GM18951 (cell line): ENCODE measurements at regions not wholly inside any gene's neighbourhood (a gene's known extent, or its start where the extent isn't known, plus 50 kb on each side); places are given as distances from the start of the nearest gene placed in this dataset.
"Not testable (repeated sequence)": the region's sequence is repeated elsewhere in the genome, so short reads cannot be mapped to it uniquely, and the experiment has no call there.

ENCODE experiments used
- POLR2A ChIP-seq: IDR thresholded peaks from 4 replicates; pipeline ENCODE4 v1.6.1; 2011; ENCODE audit warnings: mild to moderate bottlenecking; ENCODE audit not compliant: insufficient read length, insufficient read depth; ENCODE audit errors: extremely low read depth
- in situ Hi-C: fragments of 300-500 bp; cut with MboI; formaldehyde crosslinking; loops from one replicate; pipeline ENCODE4 v1.12.0; 2022; ENCODE audit warnings: low sequenced_read_pairs, mixed read lengths, inconsistent platforms; ENCODE audit not compliant: unreplicated experiment

- in situ Hi-C loops = no loop called here
- no peak for TF ChIP-seq POLR2A
Observed at GRCh38 chr1:95536501-95536900, 302.5 kb downstream of the RWDD3 start.

- in situ Hi-C loops = no loop called here
- TF ChIP-seq POLR2A = no peak
Observed at GRCh38 chr1:95537176-95537575, 303.2 kb downstream of the RWDD3 start.

GRCh38 chr1:95538242-95538641, 304.2 kb downstream of the RWDD3 start:
- in situ Hi-C loops = not testable (repeated sequence)

GRCh38 chr1:95542936-95543335, 308.9 kb downstream of the RWDD3 start:
- in situ Hi-C loops = no loop called here

GRCh38 chr1:95547005-95547404, 313.0 kb downstream of the RWDD3 start:
- no peak for TF ChIP-seq POLR2A
- in situ Hi-C loops = no loop called here

More at GRCh38 chr1:95542936-95543335, 308.9 kb downstream of the RWDD3 start:
- no peak for TF ChIP-seq POLR2A

GRCh38 chr1:95548211-95548610, 314.2 kb downstream of the RWDD3 start:
- in situ Hi-C loops = no loop called here
- no peak for TF ChIP-seq POLR2A

GRCh38 chr1:95551201-95551600, 317.2 kb downstream of the RWDD3 start:
- no peak for TF ChIP-seq POLR2A
- in situ Hi-C loops = no loop called here

GRCh38 chr1:95553595-95553994, 319.6 kb downstream of the RWDD3 start:
- in situ Hi-C loops = no loop called here
- no peak for TF ChIP-seq POLR2A

GRCh38 chr1:95554408-95554807, 320.4 kb downstream of the RWDD3 start:
- in situ Hi-C loops = no loop called here
- no peak for TF ChIP-seq POLR2A

GRCh38 chr1:95558791-95559190, 324.8 kb downstream of the RWDD3 start:
- in situ Hi-C loops = no loop called here
- no peak for TF ChIP-seq POLR2A

- TF ChIP-seq POLR2A = no peak
- in situ Hi-C loops = no loop called here
Observed at GRCh38 chr1:95561346-95561745, 327.3 kb downstream of the RWDD3 start.

GRCh38 chr1:95562230-95562629, 328.2 kb downstream of the RWDD3 start:
- no peak for TF ChIP-seq POLR2A
- in situ Hi-C loops = no loop called here

GRCh38 chr1:95572002-95572401, 338.0 kb downstream of the RWDD3 start:
- TF ChIP-seq POLR2A = no peak
- in situ Hi-C loops = no loop called here

- in situ Hi-C loops = no loop called here
- no peak for TF ChIP-seq POLR2A
Observed at GRCh38 chr1:95572962-95573361, 339.0 kb downstream of the RWDD3 start.

- in situ Hi-C loops = no loop called here
- no peak for TF ChIP-seq POLR2A
Observed at GRCh38 chr1:95575291-95575690, 341.3 kb downstream of the RWDD3 start.
